NT2/D1 (cell line): ENCODE measurements at regions not wholly inside any gene's neighbourhood (a gene's known extent, or its start where the extent isn't known, plus 50 kb on each side); places are given as distances from the start of the nearest gene placed in this dataset.
A peak's percentile ranks its signal among the peaks of the same experiment; 100 is the strongest.

Experiments used
- DNase-seq: peaks from one replicate; pipeline ENCODE4 v3.0.0-alpha.2; 2011; ENCODE audit warnings: low read depth, low spot score
- H3K27me3 ChIP-seq: 2 replicates; pipeline ENCODE4 v1.6.0; 2011; ENCODE audit warnings: mild to moderate bottlenecking; ENCODE audit not compliant: insufficient read length, insufficient read depth
- H3K36me3 ChIP-seq: 2 replicates; pipeline ENCODE4 v1.6.1; 2011; ENCODE audit warnings: mild to moderate bottlenecking, low read length, mixed read lengths; ENCODE audit not compliant: insufficient read depth, insufficient read length
- H3K4me1 ChIP-seq: 2 replicates; pipeline ENCODE4 v1.5.1; 2011; ENCODE audit not compliant: insufficient read depth, insufficient read length
- H3K4me3 ChIP-seq: 2 replicates; pipeline ENCODE4 v1.5.1; 2011; ENCODE audit warnings: low read depth; ENCODE audit not compliant: insufficient read length
- H3K9ac ChIP-seq: 2 replicates; pipeline ENCODE4 v1.6.0; 2011; ENCODE audit warnings: low read depth; ENCODE audit not compliant: insufficient read length
- H3K9me3 ChIP-seq: 2 replicates; pipeline ENCODE4 v1.5.1; 2011; ENCODE audit warnings: mild to moderate bottlenecking, low read length; ENCODE audit not compliant: insufficient read depth
- SUZ12 ChIP-seq: IDR thresholded peaks from 2 replicates; pipeline ENCODE4 v1.6.1; 2011; ENCODE audit not compliant: insufficient read length, insufficient read depth; ENCODE audit errors: extremely low read depth
- YY1 ChIP-seq: IDR thresholded peaks from 2 replicates; pipeline ENCODE4 v1.6.1; 2011; ENCODE audit not compliant: insufficient read length, insufficient read depth
- ZNF274 ChIP-seq: IDR thresholded peaks from 2 replicates; pipeline ENCODE4 v1.6.1; 2011; ENCODE audit warnings: mild to moderate bottlenecking, low read depth, low read length

DNA sequence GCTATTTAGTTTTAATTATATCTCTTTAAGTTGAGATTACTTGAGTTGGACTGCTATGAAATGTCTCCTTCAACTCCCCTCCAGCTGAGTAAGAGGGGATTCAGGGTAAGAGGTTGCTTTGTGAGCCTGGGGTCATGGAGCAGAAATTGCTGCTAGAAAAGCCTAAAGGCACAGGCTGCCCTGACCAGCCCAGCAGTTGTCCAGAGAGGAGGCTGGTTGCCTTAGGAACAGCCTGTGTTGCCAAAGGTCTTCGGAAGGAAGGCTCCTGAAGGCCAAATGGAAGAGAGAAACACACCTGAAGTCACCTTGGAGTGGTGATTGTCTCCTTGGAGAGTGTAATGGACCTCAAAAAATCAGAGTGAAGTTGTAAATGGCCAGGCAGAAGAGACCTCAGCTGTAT is 235.5 kb upstream of the PDE3A start:
- no peaks in the 10 kb centered on the region for H3K27me3 ChIP-seq
- DNase-seq, result no peak
- H3K36me3 ChIP-seq, result no peaks in the 10 kb centered on the region
- TF ChIP-seq ZNF274 (no peak), SUZ12 (no peak), YY1 (no peak)
- no peaks in the 10 kb centered on the region for H3K4me1 ChIP-seq
- no peak overlapping the region for H3K9ac ChIP-seq
- no peak overlapping the region for H3K4me3 ChIP-seq
- H3K9me3 ChIP-seq, result no peaks in the 10 kb centered on the region

DNA sequence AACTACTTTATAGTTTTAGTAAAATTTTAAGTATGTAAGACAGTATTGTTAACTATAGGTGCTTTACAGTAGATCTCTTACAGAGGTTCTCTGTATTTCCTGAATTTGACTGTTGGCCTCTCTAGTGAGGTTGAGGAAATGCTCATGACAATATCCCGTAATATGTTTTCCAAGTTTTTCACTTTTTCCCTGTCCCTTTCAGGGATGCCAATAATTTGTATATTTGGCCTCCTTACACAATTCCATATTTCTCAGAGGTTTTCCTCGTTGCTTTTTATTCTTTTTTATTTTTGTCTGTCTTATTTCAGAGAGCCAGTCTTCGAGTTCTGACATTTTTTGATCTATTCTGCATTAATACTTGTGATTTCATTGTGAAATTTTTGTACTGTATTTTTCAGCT is 233.7 kb upstream of the PDE3A start:
- Histone ChIP-seq H3K36me3 (no peaks in the 10 kb centered on the region), H3K4me3 (no peak overlapping the region), H3K9ac (no peak overlapping the region), H3K27me3 (no peaks in the 10 kb centered on the region), H3K4me1 (no peaks in the 10 kb centered on the region), H3K9me3 (no peaks in the 10 kb centered on the region)
- no peak for DNase-seq
- TF ChIP-seq ZNF274 (no peak), YY1 (no peak), SUZ12 (no peak)

DNA sequence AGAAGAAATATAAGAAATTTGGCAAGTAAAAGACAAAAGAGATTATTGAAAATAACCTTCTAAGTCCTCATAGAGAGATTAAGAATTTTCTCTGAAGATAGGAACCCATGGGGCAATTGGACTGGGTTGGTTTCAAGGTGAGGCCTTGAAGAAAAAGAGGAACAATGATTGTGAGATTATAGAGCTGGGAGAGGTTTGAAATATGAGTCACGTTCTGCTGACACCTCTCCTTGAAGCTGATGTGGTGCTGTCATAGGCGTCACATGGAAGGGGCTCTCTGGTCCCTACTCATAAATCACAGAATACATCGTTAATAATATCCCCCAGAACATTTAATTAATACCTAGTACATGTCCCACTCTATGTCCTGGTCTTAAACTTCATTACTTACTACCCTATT is 227.6 kb upstream of the PDE3A start:
- Histone ChIP-seq H3K4me3 (no peak overlapping the region), H3K9me3 (no peaks in the 10 kb centered on the region), H3K27me3 (no peaks in the 10 kb centered on the region), H3K9ac (no peak overlapping the region), H3K4me1 (no peaks in the 10 kb centered on the region), H3K36me3 (no peaks in the 10 kb centered on the region)
- TF ChIP-seq SUZ12, result no peak
- TF ChIP-seq ZNF274, result no peak
- TF ChIP-seq YY1, result no peak
- DNase-seq, result no peak

DNA sequence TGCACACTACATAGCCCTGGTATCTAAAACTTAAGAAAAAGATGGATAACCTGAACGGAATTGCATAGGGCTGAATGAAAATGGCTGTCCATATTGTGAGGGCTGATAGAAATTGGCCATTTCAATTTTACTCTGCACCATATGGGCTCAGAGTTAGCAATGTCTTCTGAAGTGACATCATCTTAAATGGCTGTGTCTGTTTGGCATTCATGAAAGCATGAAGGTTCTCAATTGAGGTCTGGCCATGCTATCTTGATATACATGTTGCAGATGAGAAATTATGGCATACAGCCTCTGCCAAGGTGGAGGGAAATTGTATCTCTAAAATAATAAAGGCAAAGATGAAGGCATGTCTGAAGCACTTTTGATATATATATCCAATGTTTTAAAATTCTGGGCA is 226.0 kb upstream of the PDE3A start:
- Histone ChIP-seq H3K9ac (no peak overlapping the region), H3K36me3 (no peaks in the 10 kb centered on the region), H3K27me3 (no peaks in the 10 kb centered on the region), H3K9me3 (no peaks in the 10 kb centered on the region), H3K4me1 (no peaks in the 10 kb centered on the region), H3K4me3 (no peak overlapping the region)
- DNase-seq, result no peak
- TF ChIP-seq SUZ12, result no peak
- no peak for TF ChIP-seq YY1
- TF ChIP-seq ZNF274, result no peak

DNA sequence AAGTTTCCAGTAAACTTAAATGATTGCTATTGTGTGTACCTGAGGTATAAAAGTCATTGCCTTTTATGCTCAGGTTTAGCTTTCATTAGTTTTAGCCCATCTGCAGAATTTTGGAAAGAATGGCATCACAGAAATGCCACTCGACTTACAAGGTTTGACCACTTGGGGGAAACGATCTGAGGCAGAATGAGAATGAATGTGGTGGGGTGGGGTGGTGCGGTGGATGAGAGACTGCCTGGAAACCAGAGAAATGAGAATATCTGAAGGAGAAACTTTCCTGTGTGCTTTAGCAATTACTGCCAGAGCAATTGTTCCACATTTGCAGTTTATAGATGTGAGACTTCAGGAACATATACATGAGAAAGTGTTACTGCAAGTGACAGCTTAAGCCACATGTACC is 225.4 kb upstream of the PDE3A start:
- Histone ChIP-seq H3K27me3 (no peaks in the 10 kb centered on the region), H3K9ac (no peak overlapping the region), H3K9me3 (no peaks in the 10 kb centered on the region), H3K4me3 (no peak overlapping the region), H3K4me1 (no peaks in the 10 kb centered on the region), H3K36me3 (no peaks in the 10 kb centered on the region)
- peak; percentile 63 for DNase-seq
- TF ChIP-seq ZNF274 (no peak), SUZ12 (no peak), YY1 (no peak)

DNA sequence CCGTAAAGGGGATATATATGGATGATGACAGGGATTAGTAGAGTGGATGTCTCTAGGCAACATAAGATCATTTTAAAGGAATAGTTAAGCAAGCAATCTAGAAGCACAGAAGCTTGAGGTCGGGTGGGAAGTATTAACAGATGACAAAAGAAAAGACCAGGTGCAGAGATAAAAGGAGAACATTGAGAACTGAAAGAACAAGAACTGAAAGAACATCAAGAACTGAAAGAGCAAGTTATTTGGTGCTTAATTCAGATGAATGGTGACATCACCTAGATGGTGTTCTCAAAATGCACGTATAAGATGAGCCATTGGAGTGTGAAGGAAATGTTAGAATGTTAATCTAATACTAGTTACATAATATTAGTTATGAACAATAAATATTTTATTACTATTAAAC is 224.0 kb upstream of the PDE3A start:
- H3K27me3 ChIP-seq, result no peaks in the 10 kb centered on the region

DNA sequence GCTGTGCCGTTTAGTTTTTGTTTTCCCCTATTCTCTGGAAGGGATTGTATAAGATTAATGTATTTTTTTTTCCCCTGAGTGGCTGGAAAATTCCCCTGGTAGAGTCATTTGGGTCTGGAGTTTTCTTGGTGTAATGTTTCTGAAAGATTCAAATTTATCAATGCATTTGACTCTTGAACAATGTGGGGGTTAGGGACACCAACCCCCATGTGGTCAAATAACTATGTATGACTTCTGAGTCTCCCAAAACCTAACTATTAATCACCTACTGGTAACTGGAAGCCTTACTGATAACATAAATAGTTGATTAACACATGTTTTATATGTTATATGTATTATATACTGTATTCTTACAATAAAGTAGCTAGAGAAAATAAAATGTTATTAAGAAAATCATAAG is 220.1 kb upstream of the PDE3A start:
- TF ChIP-seq YY1 (no peak), ZNF274 (no peak), SUZ12 (no peak)
- H3K27me3 ChIP-seq, result no peaks in the 10 kb centered on the region
- no peaks in the 10 kb centered on the region for H3K4me1 ChIP-seq
- no peak for DNase-seq
- no peaks in the 10 kb centered on the region for H3K9me3 ChIP-seq
- no peak overlapping the region for H3K4me3 ChIP-seq
- no peak overlapping the region for H3K9ac ChIP-seq
- H3K36me3 ChIP-seq, result no peaks in the 10 kb centered on the region

More for the DNA sequence above, 224.0 kb upstream of the PDE3A start:
- H3K36me3 ChIP-seq, result no peaks in the 10 kb centered on the region
- no peaks in the 10 kb centered on the region for H3K4me1 ChIP-seq
- no peaks in the 10 kb centered on the region for H3K9me3 ChIP-seq
- TF ChIP-seq SUZ12, result no peak
- no peak for TF ChIP-seq YY1
- TF ChIP-seq ZNF274, result no peak
- no peak overlapping the region for H3K4me3 ChIP-seq
- H3K9ac ChIP-seq, result no peak overlapping the region
- DNase-seq, result no peak

DNA sequence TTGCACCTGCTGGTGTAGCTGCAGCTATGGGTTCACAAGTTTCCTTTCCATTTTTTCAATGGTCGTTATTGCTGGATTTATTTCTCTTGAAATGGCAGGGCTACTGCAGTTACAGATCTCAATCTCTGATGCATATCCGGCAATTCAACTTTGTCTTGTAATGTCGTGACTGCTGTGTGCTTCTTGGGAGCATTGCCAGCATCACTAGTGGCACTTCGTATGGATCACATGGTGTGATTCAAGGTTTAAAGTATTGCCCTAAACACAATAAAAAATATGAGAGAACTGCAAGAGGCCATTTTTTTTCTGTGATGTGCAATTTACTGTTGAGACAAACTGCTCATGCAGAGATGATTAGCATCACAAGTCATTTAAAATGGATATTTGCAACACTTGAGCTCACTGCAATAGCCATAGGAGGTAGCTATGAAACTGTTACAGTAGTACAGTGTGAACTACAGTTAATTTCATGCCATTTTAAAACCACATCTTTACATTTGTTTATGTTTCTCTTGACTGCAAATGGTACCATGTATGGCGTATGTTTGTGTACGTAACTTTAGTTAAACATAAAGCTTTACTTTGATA is 217.4 kb upstream of the PDE3A start:
- no peak overlapping the region for H3K9ac ChIP-seq
- no peak for DNase-seq
- no peaks in the 10 kb centered on the region for H3K4me1 ChIP-seq

More for the DNA sequence above, 217.4 kb upstream of the PDE3A start:
- Histone ChIP-seq H3K27me3 (no peaks in the 10 kb centered on the region), H3K9me3 (no peaks in the 10 kb centered on the region), H3K36me3 (no peaks in the 10 kb centered on the region), H3K4me3 (no peak overlapping the region)
- TF ChIP-seq SUZ12 (no peak), ZNF274 (no peak), YY1 (no peak)
